ENCODE measurements at regions not wholly inside any gene's neighbourhood (a gene's known extent, or its start where the extent isn't known, plus 50 kb on each side); places are given as distances from the start of the nearest gene placed in this dataset.

DNA sequence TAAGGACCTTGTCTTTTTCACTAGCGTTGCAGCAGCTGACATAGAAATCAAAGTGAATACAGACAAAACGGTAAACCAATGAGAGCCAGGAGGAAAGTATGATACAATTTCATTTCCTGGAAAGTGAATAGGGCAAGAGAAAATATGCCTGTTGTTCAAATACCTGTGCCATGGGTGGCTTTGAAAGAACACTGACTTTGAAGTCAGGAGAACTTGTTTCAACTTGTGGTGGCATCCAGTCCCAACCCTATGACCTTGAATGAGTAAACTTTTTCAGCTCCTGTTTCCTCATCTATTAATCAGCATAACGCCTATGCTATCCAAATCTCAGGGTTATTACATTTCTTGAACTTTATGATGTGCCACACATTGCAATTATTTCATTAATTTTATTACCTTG lies 173.7 kb upstream of the HS3ST3A1 start:
- Mint-ChIP-seq H3K27ac (no peak overlapping the region), H3K27me3 (ENCODE audit: low read depth) (no peaks in the 10 kb centered on the region), H3K36me3 (ENCODE audit: insufficient read depth in 2 of 2) (peaks cover 4 to 5% of the 10 kb centered on the region in 2 donors), H3K9me3 (peaks cover 8 to 12% of the 10 kb centered on the region in 2 donors), H3K4me1 (ENCODE audit: low read depth) (no peaks in the 10 kb centered on the region), H3K4me3 (no peak overlapping the region)
- DNase-seq (no peak), ATAC-seq (replicated peaks in 1 of 2) (no peak)

DNA sequence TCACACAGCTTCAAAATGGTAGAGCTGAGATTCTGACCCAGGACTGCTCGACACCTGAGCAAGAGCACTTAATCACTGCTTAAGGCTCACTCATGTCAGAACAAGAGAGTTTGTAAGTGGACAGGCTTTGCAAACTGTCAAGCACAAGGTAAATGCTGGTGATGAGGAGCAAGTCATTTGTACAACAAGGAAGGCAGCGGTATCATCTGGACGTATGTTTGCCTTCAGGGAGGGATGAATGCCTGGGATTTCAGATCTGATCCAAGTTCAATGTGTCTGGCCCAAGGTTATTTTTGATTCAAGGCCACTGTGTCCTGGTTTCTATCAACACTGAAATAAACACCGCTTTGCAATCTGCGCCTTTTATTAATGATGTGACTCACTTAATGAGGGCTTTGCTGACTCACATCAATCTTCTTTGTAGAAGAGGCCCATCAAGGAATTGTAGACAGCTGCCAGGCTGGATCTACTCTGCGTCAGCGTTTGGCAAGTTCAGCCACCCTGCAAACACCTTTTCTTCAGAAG lies 174.4 kb upstream of the HS3ST3A1 start:
- H3K4me1 Mint-ChIP-seq (ENCODE audit: low read depth) = no peaks in the 10 kb centered on the region
- ATAC-seq (replicated peaks in 1 of 2) (no peak), DNase-seq (no peak)
- H3K27me3 Mint-ChIP-seq (ENCODE audit: low read depth) = no peaks in the 10 kb centered on the region
- peaks cover 6 to 12% of the 10 kb centered on the region in 2 donors for H3K9me3 Mint-ChIP-seq
- no peak overlapping the region for H3K27ac Mint-ChIP-seq
- H3K36me3 Mint-ChIP-seq (ENCODE audit: insufficient read depth in 2 of 2) = peaks cover 0 to 4% of the 10 kb centered on the region in 2 donors
- no peak overlapping the region for H3K4me3 Mint-ChIP-seq

DNA sequence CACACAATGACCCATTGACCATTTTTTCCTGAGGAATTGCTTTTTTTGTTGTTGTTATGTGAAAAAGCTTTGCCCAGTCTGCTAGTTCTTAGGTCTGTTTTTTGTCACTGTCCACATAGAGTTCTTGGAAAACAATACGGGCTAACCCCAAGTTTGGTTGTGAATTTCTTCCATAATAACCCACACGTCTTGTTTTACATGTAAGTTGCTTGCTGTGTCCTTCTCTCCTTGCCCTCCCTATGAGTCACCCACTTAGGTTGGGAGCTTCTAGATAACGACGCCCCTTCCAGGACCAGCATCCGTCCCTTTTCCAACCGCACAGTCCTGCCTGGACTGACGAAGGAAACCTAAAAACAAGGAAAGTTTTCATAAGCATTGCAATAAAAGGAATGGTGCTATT lies 175.3 kb upstream of the HS3ST3A1 start:
- peaks cover 0 to 4% of the 10 kb centered on the region in 2 donors for H3K36me3 Mint-ChIP-seq (ENCODE audit: insufficient read depth in 2 of 2)
- DNase-seq (no peak), ATAC-seq (replicated peaks in 1 of 2) (no peak)
- no peak overlapping the region for H3K27ac Mint-ChIP-seq
- peaks cover 6 to 12% of the 10 kb centered on the region in 2 donors for H3K9me3 Mint-ChIP-seq
- H3K4me3 Mint-ChIP-seq = no peak overlapping the region
- H3K4me1 Mint-ChIP-seq (ENCODE audit: low read depth) = no peaks in the 10 kb centered on the region
- H3K27me3 Mint-ChIP-seq (ENCODE audit: low read depth) = no peaks in the 10 kb centered on the region

DNA sequence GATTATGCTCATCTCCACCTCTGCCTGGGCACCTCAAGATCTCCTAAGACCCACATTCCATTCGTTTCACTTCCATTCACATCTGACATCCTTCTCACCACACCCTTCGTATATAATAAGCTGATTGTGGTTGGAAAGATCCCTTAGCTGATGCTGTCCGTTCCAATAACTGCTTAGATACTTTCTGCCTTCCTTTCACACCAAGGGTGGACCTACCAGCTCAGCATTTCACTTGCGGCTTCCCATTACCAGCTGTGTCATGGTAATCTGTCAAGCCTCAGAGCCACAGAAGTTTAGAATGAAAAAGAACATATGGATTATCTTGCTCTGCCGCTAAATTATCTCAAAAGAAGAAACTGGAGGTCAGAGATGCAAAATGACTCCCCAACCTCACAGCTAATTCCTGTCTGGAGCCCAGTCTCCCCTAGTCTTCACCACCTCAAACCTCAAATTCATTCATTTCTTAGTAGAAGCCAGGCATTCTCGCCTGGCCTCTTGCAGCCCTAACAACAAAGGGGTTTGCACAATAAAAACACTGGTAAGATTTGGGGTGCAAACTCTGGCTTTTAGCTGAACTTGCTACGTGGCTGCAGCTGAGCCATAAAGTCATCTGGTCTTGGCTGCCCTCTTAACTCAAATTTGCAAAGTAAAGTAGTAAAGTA lies 182.8 kb upstream of the HS3ST3A1 start:
- Mint-ChIP-seq H3K4me1 (ENCODE audit: low read depth) (no peaks in the 10 kb centered on the region), H3K4me3 (no peak overlapping the region), H3K36me3 (ENCODE audit: insufficient read depth in 2 of 2) (peaks cover 0 to 2% of the 10 kb centered on the region in 2 donors), H3K27me3 (ENCODE audit: low read depth) (no peaks in the 10 kb centered on the region), H3K27ac (no peak overlapping the region), H3K9me3 (peaks cover 3 to 6% of the 10 kb centered on the region in 2 donors)
- no peak for DNase-seq
- ATAC-seq (replicated peaks in 1 of 2) = no peak

DNA sequence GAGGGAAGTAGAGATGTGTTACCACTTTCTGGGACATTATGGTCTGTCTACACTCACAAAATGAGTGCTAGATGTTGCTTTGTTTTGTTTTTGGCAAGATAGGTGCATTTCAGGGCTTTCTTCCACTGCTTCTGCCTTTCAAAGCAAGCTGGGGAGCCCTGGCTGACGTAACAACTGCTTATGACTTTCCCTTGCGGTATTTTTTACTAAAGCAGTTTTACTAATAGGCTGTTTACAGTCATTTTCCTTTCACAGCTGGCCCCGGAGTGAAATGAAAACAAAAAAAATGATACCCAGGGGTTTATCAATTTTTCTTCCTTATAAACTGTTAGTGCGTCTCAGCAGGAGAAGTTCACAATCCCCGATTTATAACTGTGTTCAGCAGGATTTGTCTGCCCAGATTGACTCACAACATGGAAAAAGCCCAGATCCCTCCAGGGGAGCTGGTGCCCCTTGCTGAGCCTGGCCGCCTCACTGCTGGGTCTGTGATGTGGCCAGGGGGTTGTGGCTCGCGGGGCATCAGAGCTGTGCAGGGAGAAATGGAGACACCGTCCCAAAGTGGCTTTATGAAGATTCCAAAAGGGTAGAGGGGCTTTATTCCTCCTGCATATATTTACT lies 184.4 kb upstream of the HS3ST3A1 start:
- Mint-ChIP-seq H3K27me3 (ENCODE audit: low read depth) (no peaks in the 10 kb centered on the region), H3K4me1 (ENCODE audit: low read depth) (no peaks in the 10 kb centered on the region), H3K4me3 (no peak overlapping the region), H3K27ac (no peak overlapping the region), H3K9me3 (no peaks in the 10 kb centered on the region), H3K36me3 (ENCODE audit: insufficient read depth in 2 of 2) (no peaks in the 10 kb centered on the region)
- ATAC-seq (replicated peaks in 1 of 2) (no peak), DNase-seq (no peak)

DNA sequence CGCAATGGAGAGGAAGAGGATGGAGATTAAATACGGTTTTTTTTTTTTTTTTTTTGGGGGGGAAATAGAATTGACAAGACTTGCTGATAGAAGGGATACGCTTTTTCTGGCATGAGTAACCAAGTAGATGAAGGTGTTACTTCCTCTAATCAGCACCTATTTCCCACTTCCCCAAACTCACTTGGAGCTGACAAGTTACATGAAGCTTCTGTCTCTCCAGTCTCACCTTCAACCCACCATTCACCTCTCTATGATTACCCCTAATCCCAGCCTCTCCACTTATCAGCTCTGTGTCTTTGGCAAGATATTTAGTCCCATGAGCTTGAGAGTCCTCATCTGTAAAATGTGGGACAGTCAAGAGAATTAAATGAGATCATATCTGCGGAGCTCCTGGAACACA lies 185.9 kb upstream of the HS3ST3A1 start:
- no peak for ATAC-seq (replicated peaks in 1 of 2)
- no peak for DNase-seq
- H3K9me3 Mint-ChIP-seq = no peaks in the 10 kb centered on the region
- no peak overlapping the region for H3K27ac Mint-ChIP-seq
- H3K27me3 Mint-ChIP-seq (ENCODE audit: low read depth) = no peaks in the 10 kb centered on the region
- H3K4me1 Mint-ChIP-seq (ENCODE audit: low read depth) = no peaks in the 10 kb centered on the region
- H3K4me3 Mint-ChIP-seq = no peak overlapping the region
- H3K36me3 Mint-ChIP-seq (ENCODE audit: insufficient read depth in 2 of 2) = no peaks in the 10 kb centered on the region

DNA sequence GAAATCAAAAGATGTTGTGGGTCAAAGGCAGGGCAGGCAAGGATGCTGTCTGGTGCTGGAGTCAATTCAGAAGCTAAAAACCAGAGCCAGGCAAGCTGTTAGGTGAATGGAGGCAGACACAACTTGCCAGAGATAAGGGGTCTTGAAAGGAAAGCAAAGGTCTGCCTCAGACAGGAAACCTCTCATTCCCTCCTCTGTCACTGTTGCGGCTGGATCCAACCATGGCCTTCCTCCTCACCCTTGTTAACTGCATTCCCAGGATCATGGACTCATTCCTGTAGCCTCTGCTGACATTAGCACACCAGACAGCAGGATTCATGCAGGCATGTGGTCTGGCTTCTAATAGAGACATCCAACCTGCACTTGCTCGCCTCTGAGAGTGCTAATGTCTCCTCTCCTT lies 186.7 kb upstream of the HS3ST3A1 start:
- Mint-ChIP-seq H3K4me1 (ENCODE audit: low read depth) (no peaks in the 10 kb centered on the region), H3K27ac (no peak overlapping the region), H3K9me3 (no peaks in the 10 kb centered on the region), H3K36me3 (ENCODE audit: insufficient read depth in 2 of 2) (no peaks in the 10 kb centered on the region), H3K4me3 (no peak overlapping the region), H3K27me3 (ENCODE audit: low read depth) (no peaks in the 10 kb centered on the region)
- ATAC-seq (replicated peaks in 1 of 2) = no peak
- DNase-seq = no peak

DNA sequence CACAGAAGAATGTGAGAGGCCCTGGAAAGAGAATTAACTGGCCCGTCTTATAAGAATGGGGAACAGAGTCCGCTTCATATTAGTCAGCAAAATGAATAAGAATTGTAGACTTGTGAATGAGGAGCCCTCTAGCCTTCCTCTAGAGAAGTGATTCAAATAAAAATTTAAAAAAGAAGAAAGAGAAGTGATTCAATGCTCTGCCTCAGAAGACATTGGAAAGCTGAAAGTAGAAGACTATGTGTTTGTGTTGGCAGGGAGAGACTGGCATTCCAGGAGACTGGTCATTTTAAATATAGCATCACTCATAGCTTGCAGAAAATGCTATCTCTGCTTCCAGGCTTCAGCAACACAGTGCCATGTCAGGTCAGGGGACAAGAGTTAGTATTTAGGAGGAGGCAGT lies 190.6 kb upstream of the HS3ST3A1 start:
- H3K9me3 Mint-ChIP-seq = no peaks in the 10 kb centered on the region
- no peak overlapping the region for H3K27ac Mint-ChIP-seq
- ATAC-seq (replicated peaks in 1 of 2) (no peak), DNase-seq (no peak)
- no peaks in the 10 kb centered on the region for H3K36me3 Mint-ChIP-seq (ENCODE audit: insufficient read depth in 2 of 2)
- no peaks in the 10 kb centered on the region for H3K4me1 Mint-ChIP-seq (ENCODE audit: low read depth)
- H3K27me3 Mint-ChIP-seq (ENCODE audit: low read depth) = no peaks in the 10 kb centered on the region
- H3K4me3 Mint-ChIP-seq = no peak overlapping the region

DNA sequence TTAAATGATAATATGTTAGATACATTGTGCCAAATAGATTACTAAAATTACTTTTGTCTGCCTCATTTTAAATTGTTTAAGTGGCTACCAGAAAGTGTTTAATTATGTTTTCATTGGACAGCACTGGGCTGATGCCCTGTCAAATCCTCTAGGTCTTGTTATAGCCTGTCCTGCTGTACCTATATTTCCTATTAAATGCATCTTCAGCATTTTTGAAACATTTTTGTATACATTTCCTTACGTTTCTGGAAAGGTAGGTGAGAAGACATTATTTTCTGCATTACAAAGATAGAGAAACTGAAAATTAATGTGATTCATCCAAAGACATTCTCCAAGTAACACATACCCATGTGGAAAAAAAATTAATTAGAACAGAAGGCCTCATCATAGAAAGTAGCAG lies 192.2 kb upstream of the HS3ST3A1 start:
- Mint-ChIP-seq H3K36me3 (ENCODE audit: insufficient read depth in 2 of 2) (no peaks in the 10 kb centered on the region), H3K27ac (no peak overlapping the region), H3K4me1 (ENCODE audit: low read depth) (no peaks in the 10 kb centered on the region), H3K9me3 (peaks cover 0 to 4% of the 10 kb centered on the region in 2 donors), H3K27me3 (ENCODE audit: low read depth) (no peaks in the 10 kb centered on the region), H3K4me3 (no peak overlapping the region)
- ATAC-seq (replicated peaks in 1 of 2) (no peak), DNase-seq (no peak)

DNA sequence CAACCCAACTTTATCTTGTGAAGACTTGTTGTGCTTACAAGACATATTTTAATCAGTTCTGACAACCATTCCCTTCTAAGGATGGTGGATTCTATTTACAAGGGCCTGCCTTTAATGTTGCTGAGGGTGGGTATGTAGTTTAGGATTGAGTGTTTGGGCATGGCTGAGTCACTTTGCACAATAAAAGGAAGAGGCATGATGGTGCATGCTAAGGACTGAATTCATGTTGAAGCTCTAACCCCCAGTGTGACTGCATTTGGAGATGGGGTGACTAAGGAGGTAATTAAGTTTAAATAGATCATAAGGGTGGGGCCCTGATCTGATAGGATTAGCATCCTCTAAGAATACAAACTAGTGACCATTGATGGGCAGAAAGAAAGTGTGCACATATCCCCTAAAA lies 196.1 kb upstream of the HS3ST3A1 start:
- DNase-seq (no peak), ATAC-seq (replicated peaks in 1 of 2) (no peak)
- H3K27me3 Mint-ChIP-seq (ENCODE audit: low read depth) = no peaks in the 10 kb centered on the region
- H3K9me3 Mint-ChIP-seq = peaks cover 0 to 4% of the 10 kb centered on the region in 2 donors
- H3K36me3 Mint-ChIP-seq (ENCODE audit: insufficient read depth in 2 of 2) = no peaks in the 10 kb centered on the region
- H3K4me1 Mint-ChIP-seq (ENCODE audit: low read depth) = no peaks in the 10 kb centered on the region
- no peak overlapping the region for H3K4me3 Mint-ChIP-seq
- H3K27ac Mint-ChIP-seq = no peak overlapping the region

DNA sequence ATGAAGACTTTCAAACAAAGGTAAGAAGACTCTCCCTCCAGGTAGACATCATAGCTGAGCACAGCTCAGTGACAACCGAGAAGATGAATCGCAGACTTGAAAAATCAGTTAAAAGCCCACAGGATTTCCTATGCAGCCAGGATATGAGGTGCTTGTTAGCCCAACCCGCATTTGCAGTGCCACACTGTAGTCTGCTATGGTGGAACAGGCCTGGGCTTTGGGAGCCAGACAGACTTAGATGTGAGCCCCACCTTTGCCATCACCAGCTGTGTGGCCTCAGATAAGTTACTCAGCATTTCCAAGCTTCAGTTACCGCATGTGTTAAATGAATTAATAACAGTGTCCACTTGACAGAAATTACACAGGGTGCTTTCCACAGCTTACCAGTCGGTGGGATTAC lies 204.4 kb upstream of the HS3ST3A1 start:
- Mint-ChIP-seq H3K27me3 (ENCODE audit: low read depth) (no peaks in the 10 kb centered on the region), H3K4me1 (ENCODE audit: low read depth) (no peaks in the 10 kb centered on the region), H3K9me3 (no peaks in the 10 kb centered on the region), H3K4me3 (no peak overlapping the region), H3K27ac (no peak overlapping the region), H3K36me3 (ENCODE audit: insufficient read depth in 2 of 2) (peaks cover 0 to 3% of the 10 kb centered on the region in 2 donors)
- ATAC-seq (replicated peaks in 1 of 2) = peak in 1 of 2 donors; percentile 66
- DNase-seq = no peak

DNA sequence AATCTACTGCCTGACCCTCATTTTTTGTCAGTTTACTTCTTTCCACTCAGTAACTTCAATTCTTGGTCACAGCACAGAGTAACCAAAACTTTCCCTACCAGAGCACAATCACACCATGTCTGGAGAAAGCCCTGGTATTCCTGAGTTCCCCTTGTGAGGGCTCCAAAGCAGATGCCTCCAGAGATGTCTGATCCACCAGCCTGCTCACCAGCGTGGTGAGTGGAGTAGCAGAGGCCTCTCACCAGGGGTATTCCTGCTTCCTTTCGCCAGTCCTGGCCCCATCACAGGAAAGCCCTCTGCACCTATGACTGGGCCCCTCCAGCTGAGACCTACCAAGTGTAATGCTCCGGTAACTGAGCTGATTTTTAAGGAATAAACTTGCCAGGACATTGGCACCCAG lies 205.4 kb upstream of the HS3ST3A1 start:
- Mint-ChIP-seq H3K36me3 (ENCODE audit: insufficient read depth in 2 of 2) (peaks cover 0 to 3% of the 10 kb centered on the region in 2 donors), H3K4me1 (ENCODE audit: low read depth) (no peaks in the 10 kb centered on the region), H3K9me3 (no peaks in the 10 kb centered on the region), H3K4me3 (no peak overlapping the region), H3K27me3 (ENCODE audit: low read depth) (no peaks in the 10 kb centered on the region), H3K27ac (no peak overlapping the region)
- no peak for DNase-seq
- no peak for ATAC-seq (replicated peaks in 1 of 2)

DNA sequence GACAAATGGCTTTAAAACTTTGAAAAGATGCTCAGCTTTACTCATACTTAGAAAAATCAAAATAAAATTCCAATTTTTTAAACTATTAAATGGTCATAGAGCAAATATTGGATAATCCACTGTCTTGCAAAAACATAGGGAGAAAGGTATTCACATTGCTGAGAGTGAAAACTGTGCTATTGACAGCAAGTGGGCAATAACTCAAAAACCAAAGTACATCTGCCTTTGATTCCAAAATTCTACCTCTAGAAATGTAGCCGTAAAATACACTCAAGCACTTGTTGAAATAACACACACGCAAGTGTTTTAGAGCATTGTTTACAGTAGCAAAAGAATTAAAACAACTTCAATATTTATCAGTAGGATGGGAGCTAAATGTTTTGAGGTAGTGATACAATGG lies 210.6 kb upstream of the HS3ST3A1 start:
- ATAC-seq (replicated peaks in 1 of 2) (no peak), DNase-seq (no peak)
- no peak overlapping the region for H3K4me3 Mint-ChIP-seq
- no peaks in the 10 kb centered on the region for H3K4me1 Mint-ChIP-seq (ENCODE audit: low read depth)
- peaks cover 0 to 3% of the 10 kb centered on the region in 2 donors for H3K36me3 Mint-ChIP-seq (ENCODE audit: insufficient read depth in 2 of 2)
- H3K9me3 Mint-ChIP-seq = peaks cover 2 to 3% of the 10 kb centered on the region in 2 donors
- no peak overlapping the region for H3K27ac Mint-ChIP-seq
- no peaks in the 10 kb centered on the region for H3K27me3 Mint-ChIP-seq (ENCODE audit: low read depth)
